Left lung (tissue), 4 donors: ENCODE measurements at regions not wholly inside any gene's neighbourhood (a gene's known extent, or its start where the extent isn't known, plus 50 kb on each side); places are given as distances from the start of the nearest gene placed in this dataset.

Experiments used
- ATAC-seq: fragments of 200-7000 bp; cut with Tn5 transposase; one replicate; pipeline ENCODE4 v1.9.1; 2020; ENCODE audit warnings: moderate library complexity
- DNase-seq, 4 donors: peaks; one replicate each; pipeline ENCODE4 v3.0.0-alpha.2; 2013 to 2020
- H3K27ac ChIP-seq, 2 donors: fragments of 200-600 bp; sonication (generic) in 1 of 2; one replicate each; pipeline versions ENCODE4 v1.5.0 to v1.8.0; 2020 to 2021
- H3K27me3 ChIP-seq, 2 donors: fragments of 200-600 bp; sonication (generic) in 1 of 2; one replicate each; pipeline versions ENCODE4 v1.5.0 to v1.8.0; 2020 to 2021
- H3K36me3 ChIP-seq, 2 donors: fragments of 200-600 bp; sonication (generic) in 1 of 2; one replicate each; pipeline versions ENCODE4 v1.5.0 to v1.8.0; 2020 to 2021
- H3K4me1 ChIP-seq, 2 donors: fragments of 200-600 bp; one replicate each; pipeline ENCODE4 v1.8.0; 2021
- H3K4me3 ChIP-seq, 2 donors: fragments of 200-600 bp; sonication (generic) in 1 of 2; one replicate each; pipeline versions ENCODE4 v1.5.0 to v1.8.0; 2020 to 2021; ENCODE audit warnings: mild to moderate bottlenecking in 1 of 2
- H3K9me3 ChIP-seq, 2 donors: fragments of 200-600 bp; sonication (generic) in 1 of 2; one replicate each; pipeline versions ENCODE4 v1.5.0 to v1.8.0; 2020 to 2021
- CTCF ChIP-seq, 2 donors: fragments of 200-600 bp; sonication (generic) in 1 of 2; IDR thresholded peaks; one replicate each; pipeline versions ENCODE4 v1.5.0 to v1.8.0; 2021; ENCODE audit warnings: antibody characterized with exemption in 2 of 2
- intact Hi-C, 2 donors: fragments of 100-400 bp; cut with DNase I; formaldehyde crosslinking; loops; one replicate each; pipeline versions ENCODE4 v1.11.2 to v1.14.2; 2022
- donor health status: DM: no; HTN: yes; CAD: no.
- donor health status: DM: no; HTN: no; CAD: no.

- ATAC-seq (no peak), DNase-seq (no peak)
- TF ChIP-seq CTCF (IDR thresholded peaks at IDR 0.05), result no peak
- Histone ChIP-seq H3K27me3 (no peaks in the 10 kb centered on the region), H3K27ac (no peak overlapping the region), H3K36me3 (no peaks in the 10 kb centered on the region), H3K9me3 (no peaks in the 10 kb centered on the region), H3K4me1 (no peaks in the 10 kb centered on the region), H3K4me3 (no peak overlapping the region)
- intact Hi-C loops, result no loop called here
Measured at GRCh38 chrX:147848543-147849443, 62.9 kb upstream of the FMR1 start.

GRCh38 chrX:147850875-147851274 lies 60.8 kb upstream of the FMR1 start:
- no peak for TF ChIP-seq CTCF (IDR thresholded peaks at IDR 0.05)
- intact Hi-C loops, result no loop called here
- DNase-seq (no peak), ATAC-seq (no peak)
- H3K9me3 ChIP-seq, result no peaks in the 10 kb centered on the region
- no peaks in the 10 kb centered on the region for H3K4me1 ChIP-seq
- no peak overlapping the region for H3K4me3 ChIP-seq
- no peaks in the 10 kb centered on the region for H3K36me3 ChIP-seq
- no peaks in the 10 kb centered on the region for H3K27me3 ChIP-seq
- no peak overlapping the region for H3K27ac ChIP-seq

- Histone ChIP-seq H3K27ac (no peak overlapping the region), H3K4me3 (no peak overlapping the region), H3K27me3 (no peaks in the 10 kb centered on the region), H3K36me3 (no peaks in the 10 kb centered on the region), H3K9me3 (no peaks in the 10 kb centered on the region), H3K4me1 (no peaks in the 10 kb centered on the region)
- TF ChIP-seq CTCF (IDR thresholded peaks at IDR 0.05), result no peak
- DNase-seq (no peak), ATAC-seq (no peak)
- intact Hi-C loops, result no loop called here
Measured at GRCh38 chrX:147853701-147854100, 58.0 kb upstream of the FMR1 start.

GRCh38 chrX:147859666-147860065 lies 52.1 kb upstream of the FMR1 start:
- DNase-seq (no peak), ATAC-seq (no peak)
- no peaks in the 10 kb centered on the region for H3K4me1 ChIP-seq
- H3K4me3 ChIP-seq, result no peak overlapping the region
- intact Hi-C loops, result no loop called here
- no peak for TF ChIP-seq CTCF (IDR thresholded peaks at IDR 0.05)
- H3K27me3 ChIP-seq, result no peaks in the 10 kb centered on the region
- no peaks in the 10 kb centered on the region for H3K36me3 ChIP-seq
- H3K27ac ChIP-seq, result no peak overlapping the region
- H3K9me3 ChIP-seq, result no peaks in the 10 kb centered on the region
